Cardiac muscle cell (in vitro differentiated cells and primary cell): ENCODE measurements at regions not wholly inside any gene's neighbourhood (a gene's known extent, or its start where the extent isn't known, plus 50 kb on each side); places are given as distances from the start of the nearest gene placed in this dataset.

Source experiments
- DNase-seq, 2 donors: peaks; one replicate each; pipeline versions ENCODE4 v3.0.0 to v3.0.0-alpha.2; 2010 to 2017; ENCODE audit warnings: low read depth in 1 of 2, low spot score in 1 of 2
- H3K27ac ChIP-seq: fragments of 200-600 bp; sonication (generic); 2 replicates; pipeline ENCODE4 v1.5.1; 2016
- H3K27me3 ChIP-seq: fragments of 200-600 bp; sonication (generic); 2 replicates; pipeline ENCODE4 v1.6.0; 2016; ENCODE audit warnings: control low read depth
- H3K36me3 ChIP-seq: fragments of 200-600 bp; sonication (generic); 2 replicates; pipeline ENCODE4 v1.5.1; 2016; ENCODE audit warnings: control low read depth
- H3K4me1 ChIP-seq: fragments of 200-600 bp; sonication (generic); 2 replicates; pipeline ENCODE4 v1.8.1; 2017; ENCODE audit warnings: low read depth, mild to moderate bottlenecking, mixed run types
- H3K4me3 ChIP-seq: fragments of 200-600 bp; sonication (generic); 2 replicates; pipeline ENCODE4 v1.5.1; 2016; ENCODE audit warnings: mild to moderate bottlenecking
- H3K9me3 ChIP-seq: fragments of 200-600 bp; sonication (generic); 2 replicates; pipeline ENCODE4 v1.5.1; 2017; ENCODE audit warnings: low read depth, mild to moderate bottlenecking, control low read depth
- CTCF ChIP-seq: IDR thresholded peaks from 2 replicates; pipeline ENCODE4 v1.5.1; 2012; ENCODE audit warnings: low read depth, mild to moderate bottlenecking, low read length

GRCh38 chr16:89034971-89035668 lies 58.1 kb upstream of the CBFA2T3 start:
- H3K9me3 ChIP-seq = no peaks in the 10 kb centered on the region
- H3K4me1 ChIP-seq = no peaks in the 10 kb centered on the region
- no peak for DNase-seq
- H3K27me3 ChIP-seq = no peaks in the 10 kb centered on the region
- no peak overlapping the region for H3K27ac ChIP-seq
- H3K4me3 ChIP-seq = no peak overlapping the region
- no peak for TF ChIP-seq CTCF
- no peaks in the 10 kb centered on the region for H3K36me3 ChIP-seq

GRCh38 chr16:89035669-89036570 lies 57.7 kb upstream of the ACSF3 start:
- Histone ChIP-seq H3K4me1 (no peaks in the 10 kb centered on the region), H3K9me3 (no peaks in the 10 kb centered on the region), H3K27ac (no peak overlapping the region), H3K27me3 (no peaks in the 10 kb centered on the region), H3K36me3 (no peaks in the 10 kb centered on the region), H3K4me3 (no peak overlapping the region)
- TF ChIP-seq CTCF = no peak
- no peak for DNase-seq

- DNase-seq = no peak
- H3K27me3 ChIP-seq = no peaks in the 10 kb centered on the region
Measured at GRCh38 chr16:89036776-89037175, 56.9 kb upstream of the ACSF3 start.

GRCh38 chr16:89037261-89038152 lies 56.1 kb upstream of the ACSF3 start:
- Histone ChIP-seq H3K27me3 (no peaks in the 10 kb centered on the region), H3K4me3 (no peak overlapping the region), H3K9me3 (no peaks in the 10 kb centered on the region), H3K4me1 (no peaks in the 10 kb centered on the region), H3K27ac (no peak overlapping the region), H3K36me3 (no peaks in the 10 kb centered on the region)
- TF ChIP-seq CTCF = no peak
- peak; percentile 50 to 91 for DNase-seq

More at GRCh38 chr16:89036776-89037175, 56.9 kb upstream of the ACSF3 start:
- no peak for TF ChIP-seq CTCF
- H3K27ac ChIP-seq = no peak overlapping the region
- no peaks in the 10 kb centered on the region for H3K36me3 ChIP-seq
- H3K4me1 ChIP-seq = no peaks in the 10 kb centered on the region
- no peaks in the 10 kb centered on the region for H3K9me3 ChIP-seq
- no peak overlapping the region for H3K4me3 ChIP-seq

GRCh38 chr16:89038221-89038721 lies 55.4 kb upstream of the ACSF3 start:
- Histone ChIP-seq H3K4me1 (no peaks in the 10 kb centered on the region), H3K9me3 (no peaks in the 10 kb centered on the region), H3K36me3 (no peaks in the 10 kb centered on the region), H3K27me3 (no peaks in the 10 kb centered on the region), H3K27ac (no peak overlapping the region), H3K4me3 (no peak overlapping the region)
- TF ChIP-seq CTCF = no peak
- no peak for DNase-seq
